HG02763 (cell line): ENCODE measurements at regions not wholly inside any gene's neighbourhood (a gene's known extent, or its start where the extent isn't known, plus 50 kb on each side); places are given as distances from the start of the nearest gene placed in this dataset.

Source experiments
- ATAC-seq: cut with Tn5 transposase; IDR thresholded peaks from one replicate; pipeline ENCODE4 v1.9.1; 2021; ENCODE audit warnings: mild to moderate bottlenecking, moderate library complexity; ENCODE audit not compliant: unreplicated experiment

GRCh38 chr3:59107856-59108815, 58.3 kb upstream of the CFAP20DC start:
- no peak for ATAC-seq

- no peak for ATAC-seq
Measured at GRCh38 chr3:59106085-59106648, 56.3 kb upstream of the CFAP20DC start.

- ATAC-seq, result no peak
Measured at GRCh38 chr3:59103552-59103951, 53.7 kb upstream of the CFAP20DC start.

GRCh38 chr3:59101231-59101736, 51.5 kb upstream of the CFAP20DC start:
- ATAC-seq, result no peak
